OCI-LY3 (cell line): ENCODE measurements at regions not wholly inside any gene's neighbourhood (a gene's known extent, or its start where the extent isn't known, plus 50 kb on each side); places are given as distances from the start of the nearest gene placed in this dataset.

Experiments used
- H2AFZ ChIP-seq: fragments of 200-600, 300-600 bp; shearing (Covaris generic); 2 replicates; pipeline ENCODE4 v1.6.0; 2014; ENCODE audit warnings: antibody characterized with exemption, low read depth, low read length
- H3K27ac ChIP-seq: fragments of 200-600, 300-600 bp; sonication (generic); 2 replicates; pipeline ENCODE4 v1.5.1; 2014; ENCODE audit warnings: mild to moderate bottlenecking, low read length, moderate library complexity, mixed read lengths
- H3K27me3 ChIP-seq: fragments of 200-600, 300-600 bp; sonication (generic); 2 replicates; pipeline ENCODE4 v1.6.1; 2014; ENCODE audit warnings: low read depth, low read length, mixed read lengths
- H3K36me3 ChIP-seq: fragments of 200-600, 300-600 bp; sonication (generic); replicated peaks from 2 replicates; pipeline ENCODE3; 2014; ENCODE audit warnings: low read depth, low read length, mixed read lengths
- H3K4me1 ChIP-seq: fragments of 300-600, 200-600 bp; sonication (generic); 2 replicates; pipeline ENCODE4 v1.6.1; 2014; ENCODE audit warnings: low read length, mixed read lengths
- H3K4me2 ChIP-seq: fragments of 200-600, 300-600 bp; sonication (generic); 2 replicates; pipeline ENCODE4 v1.6.1; 2014; ENCODE audit warnings: low read length, mixed read lengths
- H3K4me3 ChIP-seq: fragments of 300-600, 200-600 bp; sonication (generic); 2 replicates; pipeline ENCODE4 v1.5.1; 2014; ENCODE audit warnings: antibody characterized with exemption, mild to moderate bottlenecking, low read length, moderate library complexity
- H3K79me2 ChIP-seq: fragments of 300-600, 200-600 bp; shearing (Covaris generic); 2 replicates; pipeline ENCODE4 v1.6.1; 2014; ENCODE audit warnings: mild to moderate bottlenecking, low read length, mixed read lengths
- H3K9ac ChIP-seq: fragments of 300-600, 200-600 bp; shearing (Covaris generic); 2 replicates; pipeline ENCODE4 v1.6.0; 2014; ENCODE audit warnings: mild to moderate bottlenecking, low read length, moderate library complexity
- H3K9me3 ChIP-seq: fragments of 200-600, 300-600 bp; shearing (Covaris generic); 2 replicates; pipeline ENCODE4 v1.6.1; 2014; ENCODE audit warnings: low read length, mixed read lengths; ENCODE audit not compliant: insufficient read depth
- H4K20me1 ChIP-seq: fragments of 200-600, 300-600 bp; sonication (generic); 2 replicates; pipeline ENCODE4 v1.6.1; 2016; ENCODE audit warnings: low read length, mixed read lengths; ENCODE audit not compliant: insufficient read depth
- CTCF ChIP-seq: fragments of 200-600, 300-600 bp; sonication (generic); IDR thresholded peaks from 2 replicates; pipeline ENCODE4 v1.5.1; 2014; ENCODE audit warnings: antibody characterized with exemption, low read length, low read depth
- EZH2phosphoT487 ChIP-seq: fragments of 200-600 bp; shearing (Covaris generic); IDR thresholded peaks from 2 replicates; pipeline ENCODE4 v1.6.1; 2018; ENCODE audit warnings: antibody characterized with exemption, mixed run types, low read depth

- no peak overlapping the region for H2AFZ ChIP-seq
- no peak overlapping the region for H3K27ac ChIP-seq
- no peaks in the 10 kb centered on the region for H3K36me3 ChIP-seq
- H3K4me1 ChIP-seq = no peaks in the 10 kb centered on the region
- no peaks in the 10 kb centered on the region for H4K20me1 ChIP-seq
- H3K4me3 ChIP-seq = no peak overlapping the region
- no peaks in the 10 kb centered on the region for H3K9me3 ChIP-seq
- no peaks in the 10 kb centered on the region for H3K79me2 ChIP-seq
- no peak for TF ChIP-seq CTCF
- TF ChIP-seq EZH2phosphoT487 = no peak
- H3K9ac ChIP-seq = no peak overlapping the region
- H3K4me2 ChIP-seq = no peak overlapping the region
- H3K27me3 ChIP-seq = no peaks in the 10 kb centered on the region
Measured at GRCh38 chr5:42361315-42361688, 61.9 kb upstream of the GHR start.

- H4K20me1 ChIP-seq = no peaks in the 10 kb centered on the region
- TF ChIP-seq EZH2phosphoT487 (no peak), CTCF (no peak)
- no peaks in the 10 kb centered on the region for H3K79me2 ChIP-seq
- no peaks in the 10 kb centered on the region for H3K9me3 ChIP-seq
- H3K27ac ChIP-seq = no peak overlapping the region
- H3K4me1 ChIP-seq = no peaks in the 10 kb centered on the region
- H2AFZ ChIP-seq = no peak overlapping the region
- H3K36me3 ChIP-seq = no peaks in the 10 kb centered on the region
- H3K9ac ChIP-seq = no peak overlapping the region
- no peak overlapping the region for H3K4me2 ChIP-seq
- no peaks in the 10 kb centered on the region for H3K27me3 ChIP-seq
- no peak overlapping the region for H3K4me3 ChIP-seq
Measured at GRCh38 chr5:42366051-42366450, 57.2 kb upstream of the GHR start.
